ENCODE measurements at regions not wholly inside any gene's neighbourhood (a gene's known extent, or its start where the extent isn't known, plus 50 kb on each side); places are given as distances from the start of the nearest gene placed in this dataset.

DNA sequence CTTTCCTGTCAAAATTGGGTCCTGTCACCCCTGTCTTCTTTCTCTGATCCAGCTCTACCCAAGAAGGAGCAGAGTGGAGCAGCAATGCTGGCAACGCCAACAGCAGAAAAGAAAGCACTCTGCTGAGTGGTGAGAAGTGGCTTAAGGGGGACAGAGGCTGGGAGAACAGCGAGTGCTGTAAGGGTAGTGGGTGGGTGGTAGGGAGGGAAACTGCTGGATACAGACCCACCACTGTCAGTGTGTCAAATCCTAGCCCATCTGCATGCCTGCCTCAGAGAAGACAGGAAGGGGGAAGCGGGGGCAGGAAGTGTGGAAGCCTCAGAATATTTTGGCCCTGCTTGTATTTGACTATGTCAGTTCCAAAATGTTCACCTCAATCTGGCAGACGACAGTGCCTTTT, 170.4 kb upstream of the MAST4 start:
- H3K27me3 Mint-ChIP-seq (ENCODE audit: low read depth) = peaks cover 18% of the 10 kb centered on the region

DNA sequence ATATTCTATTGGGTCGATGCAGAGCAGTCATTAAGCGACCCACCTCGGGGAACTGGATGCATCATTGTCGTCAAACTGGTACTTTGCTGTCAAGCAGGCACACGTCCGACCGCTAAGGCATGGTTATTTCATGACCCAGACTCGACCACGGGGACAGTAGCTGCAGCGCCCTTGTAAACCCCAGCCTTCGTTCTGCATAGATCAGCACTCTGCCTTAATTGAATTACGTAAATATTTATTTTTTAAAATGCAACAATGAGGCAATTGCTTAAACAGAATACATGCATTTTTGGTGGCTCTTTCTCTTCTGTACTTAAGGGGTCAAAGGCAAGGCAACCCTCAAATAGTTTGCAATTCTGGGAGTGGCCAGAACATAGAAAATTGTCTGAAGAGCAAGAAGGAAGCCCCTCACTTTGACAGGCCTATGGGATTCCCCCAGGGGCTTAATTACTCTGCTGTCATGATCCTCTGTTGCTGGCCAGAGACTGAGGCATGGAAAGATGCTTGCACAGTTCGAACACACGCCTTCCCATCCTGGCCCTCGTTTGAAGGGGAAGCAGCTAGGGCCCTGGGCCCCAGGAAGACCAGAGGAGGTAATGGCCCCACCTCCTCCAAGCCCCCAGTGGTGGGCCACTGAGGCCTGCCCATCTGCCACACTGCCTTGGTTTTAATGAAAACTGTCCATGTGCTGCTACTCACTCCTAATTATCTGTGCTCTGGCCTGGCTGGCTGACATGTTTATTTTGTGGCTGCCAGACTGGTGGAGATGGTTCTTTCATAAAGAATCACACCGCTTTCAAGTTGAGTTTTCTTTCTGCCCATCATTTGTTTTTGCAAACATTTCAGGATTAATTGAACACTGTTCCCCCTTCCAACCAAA, 169.7 kb upstream of the MAST4 start:
- Mint-ChIP-seq H3K4me3 (no peak overlapping the region), H3K4me1 (peaks cover 6% of the 10 kb centered on the region), H3K36me3 (peaks cover 4% of the 10 kb centered on the region), H3K9me3 (peaks cover 18% of the 10 kb centered on the region), H3K27ac (no peak overlapping the region), H3K27me3 (ENCODE audit: low read depth) (peaks cover 18% of the 10 kb centered on the region)
- DNase-seq (ENCODE audit: low spot score in 2 of 2, unreplicated experiment in 2 of 2) = no peak
- TF ChIP-seq, protein P1, sequence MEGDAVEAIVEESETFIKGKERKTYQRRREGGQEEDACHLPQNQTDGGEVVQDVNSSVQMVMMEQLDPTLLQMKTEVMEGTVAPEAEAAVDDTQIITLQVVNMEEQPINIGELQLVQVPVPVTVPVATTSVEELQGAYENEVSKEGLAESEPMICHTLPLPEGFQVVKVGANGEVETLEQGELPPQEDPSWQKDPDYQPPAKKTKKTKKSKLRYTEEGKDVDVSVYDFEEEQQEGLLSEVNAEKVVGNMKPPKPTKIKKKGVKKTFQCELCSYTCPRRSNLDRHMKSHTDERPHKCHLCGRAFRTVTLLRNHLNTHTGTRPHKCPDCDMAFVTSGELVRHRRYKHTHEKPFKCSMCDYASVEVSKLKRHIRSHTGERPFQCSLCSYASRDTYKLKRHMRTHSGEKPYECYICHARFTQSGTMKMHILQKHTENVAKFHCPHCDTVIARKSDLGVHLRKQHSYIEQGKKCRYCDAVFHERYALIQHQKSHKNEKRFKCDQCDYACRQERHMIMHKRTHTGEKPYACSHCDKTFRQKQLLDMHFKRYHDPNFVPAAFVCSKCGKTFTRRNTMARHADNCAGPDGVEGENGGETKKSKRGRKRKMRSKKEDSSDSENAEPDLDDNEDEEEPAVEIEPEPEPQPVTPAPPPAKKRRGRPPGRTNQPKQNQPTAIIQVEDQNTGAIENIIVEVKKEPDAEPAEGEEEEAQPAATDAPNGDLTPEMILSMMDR (IDR thresholded peaks at IDR 0.05; ENCODE audit: unreplicated experiment) = no peak

More for the DNA sequence above, 170.4 kb upstream of the MAST4 start:
- peaks cover 25% of the 10 kb centered on the region for H3K9me3 Mint-ChIP-seq
- H3K27ac Mint-ChIP-seq = no peak overlapping the region
- H3K4me1 Mint-ChIP-seq = peaks cover 6% of the 10 kb centered on the region
- H3K36me3 Mint-ChIP-seq = peaks cover 4% of the 10 kb centered on the region
- TF ChIP-seq, protein P1 (IDR thresholded peaks at IDR 0.05; ENCODE audit: unreplicated experiment) = no peak
- no peak overlapping the region for H3K4me3 Mint-ChIP-seq
- DNase-seq (ENCODE audit: low spot score in 2 of 2, unreplicated experiment in 2 of 2) = no peak

DNA sequence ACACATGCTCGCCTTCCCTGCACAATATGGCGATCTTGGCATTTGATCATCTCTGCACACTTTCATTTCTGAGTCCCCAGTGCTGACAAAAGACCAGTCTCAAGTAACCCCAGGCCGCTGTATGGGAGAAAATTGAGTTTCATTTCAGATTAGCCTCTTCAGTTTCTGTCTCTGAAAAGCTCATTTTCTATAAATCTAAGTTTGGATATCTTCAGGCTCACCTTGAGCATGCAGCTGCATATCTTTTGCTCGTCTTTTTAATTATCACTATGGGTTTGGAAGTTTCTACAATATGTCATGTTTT, 169.1 kb upstream of the MAST4 start:
- Mint-ChIP-seq H3K4me3 (no peak overlapping the region), H3K36me3 (peaks cover 4% of the 10 kb centered on the region), H3K27ac (no peak overlapping the region), H3K9me3 (peaks cover 16% of the 10 kb centered on the region), H3K4me1 (peaks cover 6% of the 10 kb centered on the region), H3K27me3 (ENCODE audit: low read depth) (peaks cover 18% of the 10 kb centered on the region)
- no peak for DNase-seq (ENCODE audit: low spot score in 2 of 2, unreplicated experiment in 2 of 2)
- TF ChIP-seq, protein P1 (IDR thresholded peaks at IDR 0.05; ENCODE audit: unreplicated experiment) = no peak

DNA sequence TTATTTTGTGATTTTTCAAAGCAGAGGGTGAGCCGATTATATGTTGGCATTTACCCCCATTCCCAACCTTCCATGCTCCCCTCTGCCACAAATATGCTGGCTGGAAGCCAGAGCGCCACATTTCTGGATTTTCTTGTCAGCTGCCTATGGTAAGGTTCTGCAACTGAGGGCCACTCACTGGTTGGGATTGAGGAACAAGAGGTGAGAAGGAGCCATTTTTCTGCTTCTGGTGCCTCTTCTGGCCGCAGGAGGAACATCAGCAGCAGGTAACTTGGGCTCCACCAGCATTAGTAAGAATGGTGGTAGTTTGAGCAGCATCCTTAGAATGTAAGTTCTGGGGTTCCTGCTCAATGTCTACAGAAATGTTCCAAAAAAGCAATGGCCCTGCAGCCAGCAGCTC, 159.5 kb upstream of the MAST4 start:
- Mint-ChIP-seq H3K36me3 (no peaks in the 10 kb centered on the region), H3K27ac (no peak overlapping the region), H3K9me3 (peaks cover 11% of the 10 kb centered on the region), H3K27me3 (ENCODE audit: low read depth) (no peaks in the 10 kb centered on the region), H3K4me3 (no peak overlapping the region), H3K4me1 (peaks cover 19% of the 10 kb centered on the region)
- TF ChIP-seq, protein P1 (IDR thresholded peaks at IDR 0.05; ENCODE audit: unreplicated experiment) = no peak
- DNase-seq (ENCODE audit: low spot score in 2 of 2, unreplicated experiment in 2 of 2) = no peak

DNA sequence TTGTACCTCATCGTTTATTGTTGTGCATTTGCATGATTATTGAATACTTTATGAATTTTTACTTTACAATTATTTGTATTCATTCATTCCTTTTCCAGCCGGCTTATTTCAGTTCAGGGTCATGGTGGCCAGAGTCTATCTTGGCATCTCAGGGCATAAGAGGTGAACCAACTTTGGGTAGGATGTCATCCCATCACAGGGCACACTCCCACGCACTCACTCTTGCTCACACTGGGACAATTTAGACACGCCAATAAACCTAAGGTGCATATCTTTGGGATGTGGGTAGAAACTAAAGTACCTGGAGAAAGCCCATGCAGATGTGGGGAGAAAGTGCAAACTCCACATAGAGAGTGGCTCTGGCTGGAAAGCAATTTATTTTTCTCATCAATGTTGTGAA, 158.1 kb upstream of the MAST4 start:
- peaks cover 4% of the 10 kb centered on the region for H3K9me3 Mint-ChIP-seq

More for the DNA sequence above, 158.1 kb upstream of the MAST4 start:
- Mint-ChIP-seq H3K36me3 (no peaks in the 10 kb centered on the region), H3K4me3 (no peak overlapping the region), H3K27me3 (ENCODE audit: low read depth) (no peaks in the 10 kb centered on the region), H3K27ac (no peak overlapping the region), H3K4me1 (peaks cover 32% of the 10 kb centered on the region)
- TF ChIP-seq, protein P1 (IDR thresholded peaks at IDR 0.05; ENCODE audit: unreplicated experiment) = no peak
- no peak for DNase-seq (ENCODE audit: low spot score in 2 of 2, unreplicated experiment in 2 of 2)

Measured in mesothelial cell of epicardium (in vitro differentiated cells).